Kidney (tissue), 13 donors: ENCODE measurements at regions not wholly inside any gene's neighbourhood (a gene's known extent, or its start where the extent isn't known, plus 50 kb on each side); places are given as distances from the start of the nearest gene placed in this dataset.

Source experiments
- DNase-seq, 5 donors: peaks; one replicate each; pipeline ENCODE4 v3.0.0-alpha.2; 2013 to 2020
- FAIRE-seq: peaks from 2 replicates; lab custom pipeline; 2012; peaks lifted over from hg19 to GRCh38; lab: Jason Lieb, UNC
- H3K27ac ChIP-seq, 2 donors: one replicate each; pipeline ENCODE4 v1.7.0; 2013; ENCODE audit warnings: low read depth in 2 of 2, low read length in 2 of 2, inconsistent platforms in 1 of 2
- H3K27me3 ChIP-seq: one replicate; pipeline ENCODE4 v1.7.1; 2013; ENCODE audit warnings: low read length, inconsistent platforms; ENCODE audit not compliant: control insufficient read depth, insufficient read depth
- H3K36me3 ChIP-seq, 3 donors: one replicate each; pipeline versions ENCODE4 v1.7.0 to v1.7.1; 2013; ENCODE audit warnings: low read length in 3 of 3, control low read depth in 1 of 3, inconsistent platforms in 1 of 3; ENCODE audit not compliant: insufficient read depth in 3 of 3, control insufficient read depth in 2 of 3
- H3K4me1 ChIP-seq, 3 donors: one replicate each; pipeline versions ENCODE4 v1.7.0 to v1.7.1; 2013; ENCODE audit warnings: low read length in 3 of 3, inconsistent platforms in 1 of 3, low read depth in 1 of 3; ENCODE audit not compliant: control insufficient read depth in 2 of 3, insufficient read depth in 2 of 3
- H3K4me3 ChIP-seq, 3 donors: one replicate each; pipeline versions ENCODE4 v1.7.0 to v1.8.1; 2013; ENCODE audit warnings: low read length in 3 of 3, control low read depth in 1 of 3, inconsistent platforms in 1 of 3
- H3K9ac ChIP-seq, 3 donors: one replicate each; pipeline versions ENCODE4 v1.7.0 to v1.7.1; 2013; ENCODE audit warnings: low read length in 3 of 3, control low read depth in 1 of 3, inconsistent platforms in 1 of 3
- H3K9me3 ChIP-seq, 3 donors: one replicate each; pipeline versions ENCODE4 v1.7.0 to v1.7.1; 2013; ENCODE audit warnings: low read length in 3 of 3, control low read depth in 1 of 3, inconsistent platforms in 1 of 3; ENCODE audit not compliant: control insufficient read depth in 2 of 3, insufficient read depth in 1 of 3
- CTCF ChIP-seq: IDR thresholded peaks from 3 replicates; pipeline ENCODE4 v1.5.1; 2012; ENCODE audit warnings: mild to moderate bottlenecking, moderate library complexity, borderline replicate concordance; ENCODE audit not compliant: insufficient read depth; ENCODE audit errors: extremely low read depth
- intact Hi-C: fragments of 100-400 bp; cut with DNase I; formaldehyde crosslinking; loops from one replicate; pipeline ENCODE4 v1.11.1; 2022
- donor health status: control.
- donor health status: control.
- donor health status: control.
- donor health status: control.
- donor health status: control.
- donor health status: DM: yes; HTN: yes; CAD: no.
- donor health status: Normal renal cell carcinoma (clear cell type).

GRCh38 chr2:149800624-149801542, 213.3 kb upstream of the MMADHC start:
- no peak for TF ChIP-seq CTCF
- DNase-seq (no peak), FAIRE-seq (no peak)
- no peaks in the 10 kb centered on the region for H3K27me3 ChIP-seq
- H3K4me3 ChIP-seq: no peak overlapping the region
- no peak overlapping the region for H3K9ac ChIP-seq
- intact Hi-C loops: loop anchor here (5.0 kb wide), 1 partner anchor 691 kb away; no protein-coding TSS in a partner anchor
- no peaks in the 10 kb centered on the region for H3K9me3 ChIP-seq
- no peak overlapping the region for H3K27ac ChIP-seq
- H3K36me3 ChIP-seq: no peaks in the 10 kb centered on the region
- peaks cover 0 to 5% (median 0%) of the 10 kb centered on the region in 3 donors for H3K4me1 ChIP-seq

GRCh38 chr2:149799013-149799705, 211.6 kb upstream of the MMADHC start:
- no peak overlapping the region for H3K27ac ChIP-seq
- peak in 2 of 5 donors; percentile 35 to 70 for DNase-seq
- H3K36me3 ChIP-seq: no peaks in the 10 kb centered on the region
- peak; percentile 33 for TF ChIP-seq CTCF
- intact Hi-C loops: no loop called here
- peaks cover 0 to 5% (median 0%) of the 10 kb centered on the region in 3 donors for H3K4me1 ChIP-seq
- H3K9me3 ChIP-seq: no peaks in the 10 kb centered on the region
- H3K9ac ChIP-seq: no peak overlapping the region
- no peak for FAIRE-seq
- no peak overlapping the region for H3K4me3 ChIP-seq
- no peaks in the 10 kb centered on the region for H3K27me3 ChIP-seq

- no peaks in the 10 kb centered on the region for H3K27me3 ChIP-seq
- no peak for TF ChIP-seq CTCF
- FAIRE-seq: no peak
- H3K4me1 ChIP-seq: peaks cover 0 to 5% (median 0%) of the 10 kb centered on the region in 3 donors
- no peaks in the 10 kb centered on the region for H3K9me3 ChIP-seq
- no peak for DNase-seq
- no peaks in the 10 kb centered on the region for H3K36me3 ChIP-seq
- H3K27ac ChIP-seq: no peak overlapping the region
- no peak overlapping the region for H3K4me3 ChIP-seq
- intact Hi-C loops: no loop called here
- no peak overlapping the region for H3K9ac ChIP-seq
Measured at GRCh38 chr2:149797030-149797429, 209.5 kb upstream of the MMADHC start.
